Liver (tissue), 8 donors: ENCODE measurements at regions not wholly inside any gene's neighbourhood (a gene's known extent, or its start where the extent isn't known, plus 50 kb on each side); places are given as distances from the start of the nearest gene placed in this dataset.

Source experiments
- DNase-seq: peaks from one replicate; pipeline ENCODE4 v3.0.0-alpha.2; 2017; ENCODE audit warnings: low spot score
- H3K27ac ChIP-seq, 2 donors: one replicate each; pipeline ENCODE4 v1.7.0; 2013; ENCODE audit warnings: inconsistent platforms in 2 of 2, low read length in 2 of 2, control low read depth in 1 of 2, low read depth in 1 of 2, mild to moderate bottlenecking in 1 of 2
- H3K27me3 ChIP-seq, 4 donors: one replicate each; pipeline versions ENCODE4 v1.6.1 to v1.7.0; 2013; ENCODE audit warnings: low read length in 3 of 4, inconsistent platforms in 1 of 4, mild to moderate bottlenecking in 1 of 4, moderate library complexity in 1 of 4; ENCODE audit not compliant: control insufficient read depth in 4 of 4, insufficient read depth in 4 of 4
- H3K36me3 ChIP-seq, 4 donors: one replicate each; pipeline versions ENCODE4 v1.6.1 to v1.7.0; 2013; ENCODE audit warnings: low read length in 3 of 4, mild to moderate bottlenecking in 3 of 4, low read depth in 1 of 4, moderate library complexity in 1 of 4; ENCODE audit not compliant: control insufficient read depth in 4 of 4, insufficient read depth in 3 of 4
- H3K4me1 ChIP-seq, 4 donors: one replicate each; pipeline versions ENCODE4 v1.6.1 to v1.7.0; 2013; ENCODE audit warnings: low read length in 3 of 4, mild to moderate bottlenecking in 3 of 4, moderate library complexity in 1 of 4; ENCODE audit not compliant: control insufficient read depth in 4 of 4, insufficient read depth in 4 of 4
- H3K4me3 ChIP-seq, 3 donors: one replicate each; pipeline versions ENCODE4 v1.6.1 to v1.7.0; 2013; ENCODE audit warnings: low read length in 3 of 3, control low read depth in 1 of 3, low read depth in 1 of 3, mild to moderate bottlenecking in 1 of 3
- H3K9ac ChIP-seq, 2 donors: one replicate each; pipeline ENCODE4 v1.7.0; 2013; ENCODE audit warnings: low read length in 2 of 2, mild to moderate bottlenecking in 2 of 2, moderate library complexity in 2 of 2, control low read depth in 1 of 2, low read depth in 1 of 2
- H3K9me3 ChIP-seq, 4 donors: one replicate each; pipeline versions ENCODE4 v1.6.1 to v1.7.0; 2013; ENCODE audit warnings: low read length in 3 of 4; ENCODE audit not compliant: control insufficient read depth in 4 of 4
- ATF3 ChIP-seq: IDR thresholded peaks from 2 replicates; pipeline ENCODE4 v1.6.1; 2016; ENCODE audit warnings: antibody characterized with exemption
- CTCF ChIP-seq: fragments of 150-350 bp; IDR thresholded peaks from 2 replicates; pipeline ENCODE4 v1.5.1; 2017; ENCODE audit warnings: improper control_type of control experiment, low read depth, low read length; ENCODE audit not compliant: missing input control
- EGR1 ChIP-seq, 2 donors: IDR thresholded peaks; 2 replicates each; pipeline ENCODE4 v1.6.1; 2016 to 2018; ENCODE audit warnings: antibody characterized with exemption in 2 of 2, low read depth in 2 of 2
- FOXA1 ChIP-seq: IDR thresholded peaks from 2 replicates; pipeline ENCODE4 v1.6.1; 2016; ENCODE audit warnings: antibody characterized with exemption
- FOXA2 ChIP-seq: IDR thresholded peaks from 2 replicates; pipeline ENCODE4 v1.6.1; 2016; ENCODE audit warnings: antibody characterized with exemption
- GABPA ChIP-seq, 2 donors: IDR thresholded peaks in 1 of 2; conservative IDR thresholded peaks in 1 of 2; 2 replicates each; pipeline ENCODE4 v1.6.1; 2016; ENCODE audit warnings: antibody characterized with exemption in 2 of 2, mild to moderate bottlenecking in 1 of 2, moderate library complexity in 1 of 2
- HNF4A ChIP-seq, 2 donors: conservative IDR thresholded peaks; 2 replicates each; pipeline ENCODE4 v1.6.1; 2016; ENCODE audit warnings: antibody characterized with exemption in 2 of 2, mild to moderate bottlenecking in 2 of 2
- HNF4G ChIP-seq: IDR thresholded peaks from 2 replicates; pipeline ENCODE4 v1.6.1; 2016; ENCODE audit warnings: antibody characterized with exemption
- JUND ChIP-seq, 2 donors: IDR thresholded peaks; 2 replicates each; pipeline ENCODE4 v1.6.1; 2016; ENCODE audit warnings: antibody characterized with exemption in 2 of 2
- NR2F2 ChIP-seq: IDR thresholded peaks from 2 replicates; pipeline ENCODE4 v1.6.1; 2016; ENCODE audit warnings: antibody characterized with exemption
- RAD21 ChIP-seq, 2 donors: IDR thresholded peaks; 2 replicates each; pipeline ENCODE4 v1.6.1; 2016; ENCODE audit warnings: antibody characterized with exemption in 2 of 2, mild to moderate bottlenecking in 2 of 2
- RXRA ChIP-seq, 2 donors: IDR thresholded peaks; 2 replicates each; pipeline ENCODE4 v1.6.1; 2017 to 2018; ENCODE audit warnings: antibody characterized with exemption in 2 of 2, mild to moderate bottlenecking in 1 of 2
- SP1 ChIP-seq: IDR thresholded peaks from 2 replicates; pipeline ENCODE4 v1.6.1; 2018; ENCODE audit warnings: antibody characterized with exemption, mild to moderate bottlenecking
- TAF1 ChIP-seq: conservative IDR thresholded peaks from 2 replicates; pipeline ENCODE4 v1.6.1; 2016; ENCODE audit warnings: antibody characterized with exemption, mild to moderate bottlenecking
- YY1 ChIP-seq: IDR thresholded peaks from 2 replicates; pipeline ENCODE4 v1.6.1; 2016; ENCODE audit warnings: antibody characterized with exemption, mild to moderate bottlenecking
- WGBS: extraction: QIAGEN DNeasy Blood & Tissue Kit; methylation state at CpG from one replicate; pipeline ENCODE4 v1.1.7; 2013; 5-methylcytosine and 5-hydroxymethylcytosine counted together
- TF ChIP-seq, protein P1 (sequence below): IDR thresholded peaks from 2 replicates; pipeline ENCODE4 v1.6.1; 2016; ENCODE audit warnings: antibody characterized with exemption, mild to moderate bottlenecking
- TF ChIP-seq, protein P2 (sequence below): IDR thresholded peaks from 2 replicates; pipeline ENCODE4 v1.6.1; 2016; ENCODE audit warnings: antibody characterized with exemption
- TF ChIP-seq, protein P3 (sequence below): IDR thresholded peaks from 2 replicates; pipeline ENCODE4 v1.6.1; 2016; ENCODE audit warnings: antibody characterized with exemption
- donor health status: healthy.
- donor health status: healthy.
- donor health status: healthy.
- donor health status: healthy.
- donor health status: healthy.

GRCh38 chr4:17320046-17320445, 191.8 kb downstream of the QDPR start (continued):
- TF ChIP-seq, protein P1, sequence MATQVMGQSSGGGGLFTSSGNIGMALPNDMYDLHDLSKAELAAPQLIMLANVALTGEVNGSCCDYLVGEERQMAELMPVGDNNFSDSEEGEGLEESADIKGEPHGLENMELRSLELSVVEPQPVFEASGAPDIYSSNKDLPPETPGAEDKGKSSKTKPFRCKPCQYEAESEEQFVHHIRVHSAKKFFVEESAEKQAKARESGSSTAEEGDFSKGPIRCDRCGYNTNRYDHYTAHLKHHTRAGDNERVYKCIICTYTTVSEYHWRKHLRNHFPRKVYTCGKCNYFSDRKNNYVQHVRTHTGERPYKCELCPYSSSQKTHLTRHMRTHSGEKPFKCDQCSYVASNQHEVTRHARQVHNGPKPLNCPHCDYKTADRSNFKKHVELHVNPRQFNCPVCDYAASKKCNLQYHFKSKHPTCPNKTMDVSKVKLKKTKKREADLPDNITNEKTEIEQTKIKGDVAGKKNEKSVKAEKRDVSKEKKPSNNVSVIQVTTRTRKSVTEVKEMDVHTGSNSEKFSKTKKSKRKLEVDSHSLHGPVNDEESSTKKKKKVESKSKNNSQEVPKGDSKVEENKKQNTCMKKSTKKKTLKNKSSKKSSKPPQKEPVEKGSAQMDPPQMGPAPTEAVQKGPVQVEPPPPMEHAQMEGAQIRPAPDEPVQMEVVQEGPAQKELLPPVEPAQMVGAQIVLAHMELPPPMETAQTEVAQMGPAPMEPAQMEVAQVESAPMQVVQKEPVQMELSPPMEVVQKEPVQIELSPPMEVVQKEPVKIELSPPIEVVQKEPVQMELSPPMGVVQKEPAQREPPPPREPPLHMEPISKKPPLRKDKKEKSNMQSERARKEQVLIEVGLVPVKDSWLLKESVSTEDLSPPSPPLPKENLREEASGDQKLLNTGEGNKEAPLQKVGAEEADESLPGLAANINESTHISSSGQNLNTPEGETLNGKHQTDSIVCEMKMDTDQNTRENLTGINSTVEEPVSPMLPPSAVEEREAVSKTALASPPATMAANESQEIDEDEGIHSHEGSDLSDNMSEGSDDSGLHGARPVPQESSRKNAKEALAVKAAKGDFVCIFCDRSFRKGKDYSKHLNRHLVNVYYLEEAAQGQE, result no peak
- TF ChIP-seq FOXA1 (no peak), JUND (IDR thresholded peaks at IDR 0.05) (no peak)
- TF ChIP-seq, protein P2, sequence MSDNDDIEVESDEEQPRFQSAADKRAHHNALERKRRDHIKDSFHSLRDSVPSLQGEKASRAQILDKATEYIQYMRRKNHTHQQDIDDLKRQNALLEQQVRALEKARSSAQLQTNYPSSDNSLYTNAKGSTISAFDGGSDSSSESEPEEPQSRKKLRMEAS, result no peak

DNA sequence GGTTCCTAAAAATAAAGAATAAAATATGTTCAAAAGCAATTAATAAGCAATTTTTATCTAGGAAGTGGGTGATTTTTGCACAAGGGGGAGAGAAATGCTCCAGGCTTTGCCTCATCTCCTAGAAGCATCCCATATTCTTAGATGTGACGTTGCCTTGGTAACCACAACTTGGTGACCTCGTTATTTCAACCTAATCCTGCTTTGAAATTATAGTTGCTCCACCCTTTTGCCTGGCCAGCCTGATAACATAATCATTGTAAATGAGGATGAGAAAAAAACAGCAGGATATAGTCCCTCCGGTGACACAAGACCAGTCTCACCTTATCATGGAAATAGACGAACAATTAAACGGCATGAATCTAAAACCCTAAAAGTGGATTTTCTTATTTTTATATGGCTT, 194.4 kb downstream of the QDPR start:
- 58% methylated on average over 5 of the region's 5 CpGs for WGBS
- Histone ChIP-seq H3K9me3 (peaks cover 0 to 3% (median 0%) of the 10 kb centered on the region in 4 donors), H3K4me1 (no peaks in the 10 kb centered on the region), H3K4me3 (no peak overlapping the region), H3K27ac (no peak overlapping the region), H3K9ac (no peak overlapping the region), H3K27me3 (peaks cover 0 to 3% (median 0%) of the 10 kb centered on the region in 4 donors), H3K36me3 (no peaks in the 10 kb centered on the region)
- no peak for TF ChIP-seq GABPA (IDR thresholded peaks at IDR 0.05 in 1 of 2, conservative IDR thresholded peaks at IDR 0.05 in 1 of 2)
- TF ChIP-seq, protein P3, sequence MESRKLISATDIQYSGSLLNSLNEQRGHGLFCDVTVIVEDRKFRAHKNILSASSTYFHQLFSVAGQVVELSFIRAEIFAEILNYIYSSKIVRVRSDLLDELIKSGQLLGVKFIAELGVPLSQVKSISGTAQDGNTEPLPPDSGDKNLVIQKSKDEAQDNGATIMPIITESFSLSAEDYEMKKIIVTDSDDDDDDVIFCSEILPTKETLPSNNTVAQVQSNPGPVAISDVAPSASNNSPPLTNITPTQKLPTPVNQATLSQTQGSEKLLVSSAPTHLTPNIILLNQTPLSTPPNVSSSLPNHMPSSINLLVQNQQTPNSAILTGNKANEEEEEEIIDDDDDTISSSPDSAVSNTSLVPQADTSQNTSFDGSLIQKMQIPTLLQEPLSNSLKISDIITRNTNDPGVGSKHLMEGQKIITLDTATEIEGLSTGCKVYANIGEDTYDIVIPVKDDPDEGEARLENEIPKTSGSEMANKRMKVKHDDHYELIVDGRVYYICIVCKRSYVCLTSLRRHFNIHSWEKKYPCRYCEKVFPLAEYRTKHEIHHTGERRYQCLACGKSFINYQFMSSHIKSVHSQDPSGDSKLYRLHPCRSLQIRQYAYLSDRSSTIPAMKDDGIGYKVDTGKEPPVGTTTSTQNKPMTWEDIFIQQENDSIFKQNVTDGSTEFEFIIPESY, result no peak
- TF ChIP-seq HNF4G, result no peak
- TF ChIP-seq, protein P2, result no peak
- TF ChIP-seq RXRA (IDR thresholded peaks at IDR 0.05), result no peak
- no peak for TF ChIP-seq JUND (IDR thresholded peaks at IDR 0.05)
- no peak for TF ChIP-seq FOXA2
- no peak for TF ChIP-seq SP1
- no peak for TF ChIP-seq ATF3
- TF ChIP-seq EGR1 (IDR thresholded peaks at IDR 0.05; ENCODE audit: low read depth in 2 of 2), result no peak
- no peak for TF ChIP-seq NR2F2
- no peak for TF ChIP-seq HNF4A (conservative IDR thresholded peaks at IDR 0.05)
- no peak for TF ChIP-seq CTCF
- TF ChIP-seq, protein P1, result no peak
- TF ChIP-seq RAD21 (IDR thresholded peaks at IDR 0.05), result no peak
- no peak for TF ChIP-seq FOXA1
- TF ChIP-seq YY1, result no peak
- TF ChIP-seq TAF1, result no peak
- no peak for DNase-seq
